RPMI7951 (cell line): ENCODE measurements at regions not wholly inside any gene's neighbourhood (a gene's known extent, or its start where the extent isn't known, plus 50 kb on each side); places are given as distances from the start of the nearest gene placed in this dataset.
A peak's percentile ranks its signal among the peaks of the same experiment; 100 is the strongest.

ENCODE experiments used
- DNase-seq: peaks from one replicate; pipeline ENCODE4 v3.0.0-alpha.2; 2012; ENCODE audit warnings: low read depth

DNA sequence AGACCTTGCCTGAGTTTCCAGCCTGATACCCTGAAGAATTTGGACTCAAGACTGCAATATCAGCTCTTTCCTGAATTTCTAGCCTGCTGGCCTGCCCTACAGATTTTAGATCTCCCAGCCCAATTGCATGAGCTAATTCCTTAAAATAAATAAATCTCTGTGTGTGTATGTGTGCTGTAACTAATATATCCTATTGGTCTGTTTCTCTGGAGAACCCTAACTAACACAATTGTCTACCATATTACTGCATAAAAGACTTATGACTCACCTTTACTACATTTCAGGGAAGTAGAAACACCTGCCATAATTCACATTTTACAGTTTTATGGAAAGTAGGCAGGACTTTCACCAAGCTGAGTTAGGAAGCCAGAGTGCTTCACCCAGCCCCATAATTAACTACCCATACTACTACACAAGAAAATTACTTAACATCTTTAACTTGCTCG, 90.7 kb upstream of the BEND6 start:
- no peak for DNase-seq

- peak; percentile 82 for DNase-seq
These were observed 91.5 kb upstream of the BEND6 start for GRCh38 chr6:56863366-56863765.

- peak; percentile 47 for DNase-seq
These were observed 92.3 kb upstream of the BEND6 start for GRCh38 chr6:56862415-56863175.

GRCh38 chr6:56860475-56860874, 94.4 kb upstream of the BEND6 start:
- peak; percentile 58 for DNase-seq

- DNase-seq = no peak
These were observed 98.8 kb upstream of the BEND6 start for GRCh38 chr6:56856036-56856580.

DNA sequence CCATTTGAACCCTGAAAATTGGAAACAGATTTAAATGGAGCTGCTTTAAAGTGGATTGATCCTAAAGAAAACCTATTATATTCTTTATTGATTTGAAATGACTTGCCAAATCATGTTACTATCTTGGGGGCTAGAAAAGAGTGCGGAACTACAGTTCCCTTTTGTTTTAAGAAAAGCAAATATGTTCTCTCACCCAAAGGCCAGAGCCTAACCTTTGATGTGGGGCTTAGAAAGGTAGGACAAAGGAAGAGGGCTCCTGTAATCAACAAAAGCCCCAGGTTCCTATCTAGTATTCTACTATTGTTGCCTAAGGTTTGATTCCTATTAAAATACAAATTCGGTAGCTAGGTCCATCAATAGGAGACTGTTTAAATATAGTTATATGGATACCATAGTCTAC, 100.8 kb upstream of the BEND6 start:
- DNase-seq = no peak

GRCh38 chr6:56853541-56853940, 101.4 kb upstream of the BEND6 start:
- no peak for DNase-seq

- peak; percentile 26 for DNase-seq
These were observed 102.5 kb upstream of the BEND6 start for GRCh38 chr6:56852260-56853010.

DNA sequence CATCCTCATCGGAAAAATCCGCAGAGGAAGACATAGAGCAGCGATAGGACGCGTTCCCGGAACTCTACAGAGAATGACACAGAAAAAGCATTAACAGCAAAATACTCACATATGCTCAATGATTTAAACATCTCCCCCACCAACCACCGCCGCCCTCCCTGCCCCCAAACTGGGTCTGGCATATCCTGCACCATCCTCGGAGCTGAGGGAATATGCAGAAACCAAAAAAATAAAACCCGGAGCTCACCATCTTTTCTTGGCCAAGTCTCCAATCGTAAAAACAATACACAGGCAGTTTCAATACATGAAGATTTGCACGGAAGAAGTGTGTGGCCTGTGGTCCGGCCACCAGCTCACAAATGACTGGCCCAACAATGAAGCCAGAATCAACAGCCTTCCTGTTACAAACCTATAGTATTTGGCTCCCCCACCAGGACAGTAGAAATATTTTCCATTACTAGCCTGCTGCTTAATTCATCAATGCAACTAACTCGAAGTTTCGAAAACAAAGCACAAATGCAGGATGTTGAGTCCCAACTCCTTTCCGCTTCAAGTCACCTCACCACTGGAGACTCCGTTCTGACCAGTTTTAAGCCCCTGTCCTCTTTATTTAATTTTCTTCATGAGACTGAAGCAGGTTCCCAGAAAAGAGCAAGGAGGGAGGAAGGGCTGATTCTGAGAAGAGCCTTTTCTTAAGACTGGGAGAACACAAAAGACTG, 103.2 kb upstream of the BEND6 start:
- DNase-seq = peak; percentile 76

DNA sequence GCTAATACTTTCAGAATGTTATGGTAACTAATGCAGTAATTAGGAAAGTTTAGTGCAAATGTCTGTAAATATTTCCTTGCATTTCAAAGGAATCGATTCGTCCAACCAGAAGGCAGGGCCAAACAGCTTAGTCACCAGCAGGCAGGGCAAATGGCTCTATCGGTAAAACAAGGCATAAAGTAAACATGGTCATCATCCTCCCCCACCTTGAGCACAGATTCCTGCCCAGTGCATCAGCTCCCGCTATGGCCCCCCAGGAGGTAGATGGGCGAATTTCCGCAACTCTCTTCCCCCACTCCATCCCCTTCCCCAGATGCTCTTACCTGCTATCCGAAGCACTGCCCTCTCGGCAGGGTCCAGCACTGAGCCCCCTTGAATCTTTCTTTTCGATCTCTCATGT, 103.8 kb upstream of the BEND6 start:
- DNase-seq = no peak

GRCh38 chr6:56850626-56851025, 104.3 kb upstream of the BEND6 start:
- no peak for DNase-seq

- peak; percentile 56 for DNase-seq
These were observed 105.0 kb upstream of the BEND6 start for GRCh38 chr6:56849896-56850295.

DNA sequence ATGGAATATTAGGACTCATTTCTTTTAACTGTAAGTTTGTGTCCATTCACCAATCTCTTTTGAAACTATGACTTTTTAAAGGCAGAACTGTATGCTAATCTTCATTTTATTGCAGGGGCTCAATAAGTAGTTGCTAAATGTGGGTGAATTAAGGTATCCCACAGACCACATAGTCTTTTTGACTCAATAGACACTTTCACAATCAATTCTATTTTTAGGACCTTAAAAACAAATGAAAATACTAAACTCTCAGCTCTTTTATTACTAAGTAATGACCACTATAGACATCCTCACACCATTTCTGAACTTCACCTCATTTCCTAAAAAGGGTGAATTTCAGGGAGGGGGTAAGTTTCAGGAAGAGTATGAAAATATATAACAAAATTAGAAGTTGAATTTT, 106.8 kb upstream of the BEND6 start:
- no peak for DNase-seq

DNA sequence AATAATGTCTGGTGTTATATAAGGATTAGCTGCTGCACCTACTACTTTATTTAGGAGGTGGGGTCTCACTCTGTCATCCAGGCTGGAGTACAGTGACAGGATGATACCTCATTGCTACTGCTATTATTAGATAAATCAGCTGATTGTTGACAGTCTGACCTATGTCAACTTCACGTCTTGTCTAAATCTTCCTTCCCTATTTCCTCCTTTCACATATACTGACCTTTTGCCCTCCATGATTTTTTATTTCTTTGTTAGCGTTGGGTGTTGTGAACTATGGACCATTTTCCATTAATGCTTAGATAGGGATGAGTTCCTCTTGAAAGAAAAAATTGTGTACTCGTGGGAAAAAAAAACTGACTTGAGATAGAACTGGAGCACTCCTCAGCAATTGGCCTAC, 109.9 kb upstream of the BEND6 start:
- DNase-seq = no peak

GRCh38 chr6:56843476-56844349, 111.2 kb upstream of the BEND6 start:
- DNase-seq = peak; percentile 79

- peak; percentile 52 for DNase-seq
These were observed 112.0 kb upstream of the BEND6 start for GRCh38 chr6:56842686-56843475.

DNA sequence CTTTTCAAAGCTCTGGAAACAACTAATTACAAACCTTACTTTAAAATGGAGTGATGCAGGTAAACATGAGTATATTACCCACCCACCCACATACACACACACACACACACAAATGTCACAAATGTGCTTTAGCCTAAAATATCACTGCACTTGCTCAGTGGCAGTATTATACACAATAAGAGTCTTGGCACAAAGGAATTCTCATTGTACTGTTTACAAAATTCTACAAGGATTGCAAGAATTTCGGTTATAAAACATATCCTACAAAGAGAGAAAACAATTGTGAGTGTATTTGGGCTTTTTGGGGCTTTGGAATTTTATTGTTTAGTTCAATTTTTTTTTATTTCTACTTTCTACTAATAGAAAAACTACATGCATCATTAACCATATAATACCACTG, 113.2 kb upstream of the BEND6 start:
- no peak for DNase-seq

- DNase-seq = no peak
These were observed 113.5 kb upstream of the BEND6 start for GRCh38 chr6:56841381-56841749.

GRCh38 chr6:56840467-56841380, 114.2 kb upstream of the BEND6 start:
- peak; percentile 67 for DNase-seq
